ENCODE measurements at regions not wholly inside any gene's neighbourhood (a gene's known extent, or its start where the extent isn't known, plus 50 kb on each side); places are given as distances from the start of the nearest gene placed in this dataset.

- no peak for TF ChIP-seq CREB1 (CRISPR knock-in tag; IDR thresholded peaks at IDR 0.05)
- TF ChIP-seq FOXK1 (CRISPR knock-in tag; IDR thresholded peaks at IDR 0.05), result no peak
- no peak for TF ChIP-seq MAX (CRISPR knock-in tag; IDR thresholded peaks at IDR 0.05)
- TF ChIP-seq PREB (CRISPR knock-in tag; IDR thresholded peaks at IDR 0.05; ENCODE audit: borderline replicate concordance), result no peak
- TF ChIP-seq, protein P1, sequence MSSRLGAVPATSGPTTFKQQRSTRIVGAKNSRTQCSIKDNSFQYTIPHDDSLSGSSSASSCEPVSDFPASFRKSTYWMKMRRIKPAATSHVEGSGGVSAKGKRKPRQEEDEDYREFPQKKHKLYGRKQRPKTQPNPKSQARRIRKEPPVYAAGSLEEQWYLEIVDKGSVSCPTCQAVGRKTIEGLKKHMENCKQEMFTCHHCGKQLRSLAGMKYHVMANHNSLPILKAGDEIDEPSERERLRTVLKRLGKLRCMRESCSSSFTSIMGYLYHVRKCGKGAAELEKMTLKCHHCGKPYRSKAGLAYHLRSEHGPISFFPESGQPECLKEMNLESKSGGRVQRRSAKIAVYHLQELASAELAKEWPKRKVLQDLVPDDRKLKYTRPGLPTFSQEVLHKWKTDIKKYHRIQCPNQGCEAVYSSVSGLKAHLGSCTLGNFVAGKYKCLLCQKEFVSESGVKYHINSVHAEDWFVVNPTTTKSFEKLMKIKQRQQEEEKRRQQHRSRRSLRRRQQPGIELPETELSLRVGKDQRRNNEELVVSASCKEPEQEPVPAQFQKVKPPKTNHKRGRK (CRISPR knock-in tag; IDR thresholded peaks at IDR 0.05; ENCODE audit: borderline replicate concordance), result no peak
- no peak for TF ChIP-seq E2F1 (CRISPR knock-in tag; IDR thresholded peaks at IDR 0.05)
- no peak for TF ChIP-seq ATF3 (CRISPR knock-in tag; conservative IDR thresholded peaks at IDR 0.05)
- TF ChIP-seq, protein P2, sequence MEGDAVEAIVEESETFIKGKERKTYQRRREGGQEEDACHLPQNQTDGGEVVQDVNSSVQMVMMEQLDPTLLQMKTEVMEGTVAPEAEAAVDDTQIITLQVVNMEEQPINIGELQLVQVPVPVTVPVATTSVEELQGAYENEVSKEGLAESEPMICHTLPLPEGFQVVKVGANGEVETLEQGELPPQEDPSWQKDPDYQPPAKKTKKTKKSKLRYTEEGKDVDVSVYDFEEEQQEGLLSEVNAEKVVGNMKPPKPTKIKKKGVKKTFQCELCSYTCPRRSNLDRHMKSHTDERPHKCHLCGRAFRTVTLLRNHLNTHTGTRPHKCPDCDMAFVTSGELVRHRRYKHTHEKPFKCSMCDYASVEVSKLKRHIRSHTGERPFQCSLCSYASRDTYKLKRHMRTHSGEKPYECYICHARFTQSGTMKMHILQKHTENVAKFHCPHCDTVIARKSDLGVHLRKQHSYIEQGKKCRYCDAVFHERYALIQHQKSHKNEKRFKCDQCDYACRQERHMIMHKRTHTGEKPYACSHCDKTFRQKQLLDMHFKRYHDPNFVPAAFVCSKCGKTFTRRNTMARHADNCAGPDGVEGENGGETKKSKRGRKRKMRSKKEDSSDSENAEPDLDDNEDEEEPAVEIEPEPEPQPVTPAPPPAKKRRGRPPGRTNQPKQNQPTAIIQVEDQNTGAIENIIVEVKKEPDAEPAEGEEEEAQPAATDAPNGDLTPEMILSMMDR (IDR thresholded peaks at IDR 0.05), result no peak
Measured at GRCh38 chr3:61438253-61439121, 122.9 kb upstream of the PTPRG start.
